OCI-LY3 (cell line): ENCODE measurements at regions not wholly inside any gene's neighbourhood (a gene's known extent, or its start where the extent isn't known, plus 50 kb on each side); places are given as distances from the start of the nearest gene placed in this dataset.

ENCODE experiments used
- EZH2phosphoT487 ChIP-seq: fragments of 200-600 bp; shearing (Covaris generic); IDR thresholded peaks from 2 replicates; pipeline ENCODE4 v1.6.1; 2018; ENCODE audit warnings: antibody characterized with exemption, mixed run types, low read depth
- TF ChIP-seq, protein P1 (sequence below): fragments of 200-600, 300-600 bp; sonication (generic); IDR thresholded peaks from 2 replicates; pipeline ENCODE4 v1.5.1; 2014; ENCODE audit warnings: antibody characterized with exemption, low read length, low read depth

DNA sequence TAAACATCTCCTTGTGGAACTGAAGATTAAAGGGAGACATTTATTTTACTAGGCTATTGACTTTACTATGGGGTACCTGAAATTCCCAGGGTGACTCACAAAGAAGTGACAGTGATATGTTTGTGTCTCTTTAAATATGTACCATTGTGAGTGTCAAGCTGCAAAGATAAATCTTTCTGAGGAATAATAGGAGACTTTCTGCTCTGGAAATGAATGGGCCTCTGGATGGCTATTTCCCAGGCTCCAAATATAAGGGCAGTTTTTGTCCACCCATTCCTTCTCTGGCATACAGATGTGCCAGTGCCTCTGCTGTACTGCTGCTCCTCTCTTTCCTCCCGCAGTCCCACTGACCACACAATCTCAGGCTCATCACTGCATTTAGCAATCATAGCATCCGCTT, 586.4 kb upstream of the CNTNAP5 start:
- TF ChIP-seq, protein P1, sequence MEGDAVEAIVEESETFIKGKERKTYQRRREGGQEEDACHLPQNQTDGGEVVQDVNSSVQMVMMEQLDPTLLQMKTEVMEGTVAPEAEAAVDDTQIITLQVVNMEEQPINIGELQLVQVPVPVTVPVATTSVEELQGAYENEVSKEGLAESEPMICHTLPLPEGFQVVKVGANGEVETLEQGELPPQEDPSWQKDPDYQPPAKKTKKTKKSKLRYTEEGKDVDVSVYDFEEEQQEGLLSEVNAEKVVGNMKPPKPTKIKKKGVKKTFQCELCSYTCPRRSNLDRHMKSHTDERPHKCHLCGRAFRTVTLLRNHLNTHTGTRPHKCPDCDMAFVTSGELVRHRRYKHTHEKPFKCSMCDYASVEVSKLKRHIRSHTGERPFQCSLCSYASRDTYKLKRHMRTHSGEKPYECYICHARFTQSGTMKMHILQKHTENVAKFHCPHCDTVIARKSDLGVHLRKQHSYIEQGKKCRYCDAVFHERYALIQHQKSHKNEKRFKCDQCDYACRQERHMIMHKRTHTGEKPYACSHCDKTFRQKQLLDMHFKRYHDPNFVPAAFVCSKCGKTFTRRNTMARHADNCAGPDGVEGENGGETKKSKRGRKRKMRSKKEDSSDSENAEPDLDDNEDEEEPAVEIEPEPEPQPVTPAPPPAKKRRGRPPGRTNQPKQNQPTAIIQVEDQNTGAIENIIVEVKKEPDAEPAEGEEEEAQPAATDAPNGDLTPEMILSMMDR = no peak
- no peak for TF ChIP-seq EZH2phosphoT487
